Muscle layer of colon (tissue), 2 donors: ENCODE measurements at regions not wholly inside any gene's neighbourhood (a gene's known extent, or its start where the extent isn't known, plus 50 kb on each side); places are given as distances from the start of the nearest gene placed in this dataset.

Source experiments
- H3K27ac ChIP-seq: one replicate; pipeline ENCODE4 v1.7.0; 2013; ENCODE audit warnings: low read depth, mild to moderate bottlenecking, low read length, moderate library complexity
- H3K27me3 ChIP-seq, 2 donors: one replicate each; pipeline ENCODE4 v1.7.0; 2013; ENCODE audit warnings: low read length in 2 of 2, mild to moderate bottlenecking in 2 of 2; ENCODE audit not compliant: insufficient read depth in 2 of 2, control insufficient read depth in 1 of 2
- H3K36me3 ChIP-seq: one replicate; pipeline ENCODE4 v1.7.0; 2013; ENCODE audit warnings: mild to moderate bottlenecking, low read length; ENCODE audit not compliant: insufficient read depth
- H3K4me1 ChIP-seq: one replicate; pipeline ENCODE4 v1.7.0; 2013; ENCODE audit warnings: mild to moderate bottlenecking, low read length; ENCODE audit not compliant: insufficient read depth
- H3K4me3 ChIP-seq, 2 donors: one replicate each; pipeline ENCODE4 v1.7.0; 2013; ENCODE audit warnings: low read length in 2 of 2, low read depth in 1 of 2, mild to moderate bottlenecking in 1 of 2, moderate library complexity in 1 of 2
- H3K9ac ChIP-seq: one replicate; pipeline ENCODE4 v1.7.0; 2013; ENCODE audit warnings: low read length
- H3K9me3 ChIP-seq: one replicate; pipeline ENCODE4 v1.7.0; 2013; ENCODE audit warnings: mild to moderate bottlenecking, low read length
- donor health status: abdominal sarcoma.
- donor health status: Adenocarcinoma of cecum.

DNA sequence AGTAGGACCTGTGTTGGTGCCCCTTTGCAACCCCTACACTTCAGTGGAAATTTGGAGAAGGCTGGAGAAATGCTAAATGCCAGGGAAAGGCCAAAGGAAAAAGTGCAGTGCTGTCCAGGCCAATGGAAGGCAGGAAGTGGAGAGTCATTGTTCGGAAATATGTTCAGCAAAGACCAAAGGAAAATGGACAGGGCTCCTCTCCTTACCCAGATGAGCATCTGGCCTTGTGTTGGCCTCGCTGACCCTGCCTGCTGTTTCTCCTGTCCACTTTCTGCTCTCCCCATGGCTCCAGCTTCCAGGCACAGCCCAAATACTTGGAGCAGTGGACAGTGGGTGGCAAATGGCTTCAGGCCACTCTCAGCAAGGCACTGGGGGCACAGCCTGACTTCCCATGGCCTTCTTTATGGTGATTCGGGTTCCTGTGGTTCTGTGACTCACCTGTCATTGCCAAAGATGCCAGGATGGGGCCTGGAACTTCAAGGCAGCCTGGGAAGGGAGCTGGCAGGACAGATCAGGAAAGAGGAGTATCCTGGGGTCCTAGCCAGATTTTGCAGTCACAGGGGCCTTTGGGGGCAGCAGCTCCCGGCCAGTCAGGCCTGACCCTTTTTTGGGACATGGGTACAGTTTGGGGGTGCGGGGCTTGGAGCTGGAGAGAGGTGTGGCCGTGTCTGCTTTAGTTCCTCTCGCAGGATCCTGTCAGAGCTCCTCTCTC is 190.9 kb upstream of the SLC24A3 start:
- Histone ChIP-seq H3K36me3 (no peaks in the 10 kb centered on the region), H3K4me1 (peaks cover 12% of the 10 kb centered on the region), H3K27me3 (no peaks in the 10 kb centered on the region), H3K9me3 (no peaks in the 10 kb centered on the region), H3K4me3 (no peak overlapping the region), H3K27ac (no peak overlapping the region), H3K9ac (no peak overlapping the region)

DNA sequence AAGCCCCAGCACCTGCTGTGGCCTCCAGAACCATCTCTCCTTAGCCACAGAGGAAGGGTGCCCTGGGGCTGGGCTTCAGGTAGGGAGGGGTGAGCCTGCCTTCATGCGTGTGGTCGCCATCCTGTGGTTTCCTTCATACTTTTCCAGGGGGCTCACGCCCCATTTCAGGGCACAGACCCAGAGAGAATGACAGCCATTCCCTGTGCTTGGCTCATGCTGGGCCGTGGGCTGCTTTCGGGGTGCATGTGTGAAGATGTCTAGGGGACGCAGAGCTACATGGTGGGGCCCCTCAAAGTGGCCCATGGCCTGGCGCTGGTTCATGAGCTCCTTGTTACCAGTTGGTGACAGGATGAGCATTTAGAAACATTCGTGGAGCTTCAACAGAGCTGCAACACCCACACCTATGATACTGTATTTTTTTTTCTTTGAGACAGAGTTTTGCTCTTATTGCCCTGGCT is 190.3 kb upstream of the SLC24A3 start:
- no peaks in the 10 kb centered on the region for H3K36me3 ChIP-seq
- H3K27me3 ChIP-seq = no peaks in the 10 kb centered on the region
- no peak overlapping the region for H3K4me3 ChIP-seq
- no peak overlapping the region for H3K27ac ChIP-seq
- H3K4me1 ChIP-seq = peaks cover 16% of the 10 kb centered on the region
- no peak overlapping the region for H3K9ac ChIP-seq
- H3K9me3 ChIP-seq = no peaks in the 10 kb centered on the region

DNA sequence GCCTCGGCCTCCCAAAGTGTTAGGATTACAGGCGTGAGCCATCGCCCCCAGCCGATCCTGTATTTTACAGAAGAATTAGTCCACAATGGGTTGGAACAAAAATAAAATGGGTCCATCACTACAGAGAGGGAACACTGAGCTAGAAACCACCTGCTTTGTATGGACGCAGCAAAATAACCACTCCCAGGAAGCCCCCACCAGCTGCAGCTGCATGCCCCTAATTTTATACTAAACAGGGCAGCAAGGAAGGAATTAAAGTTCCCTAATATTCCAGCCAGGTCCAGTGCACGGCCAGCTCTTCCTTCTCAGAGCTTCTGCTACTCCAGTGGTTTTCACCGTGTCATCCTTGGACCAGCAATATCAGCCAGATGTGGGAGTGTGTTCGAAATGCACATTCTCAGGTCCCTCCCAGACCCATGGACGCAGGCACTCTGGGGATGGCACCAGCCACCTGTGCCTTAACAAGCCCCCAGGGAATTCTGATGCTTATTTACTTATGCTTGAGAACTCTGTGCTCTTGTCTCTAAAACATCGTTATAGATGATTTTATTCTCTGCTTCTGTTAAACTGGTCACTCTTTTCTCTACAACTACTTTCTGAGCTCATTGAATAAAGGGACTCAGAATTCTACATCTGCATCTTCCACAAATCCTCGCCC is 189.5 kb upstream of the SLC24A3 start:
- Histone ChIP-seq H3K27me3 (no peaks in the 10 kb centered on the region), H3K4me3 (no peak overlapping the region), H3K9me3 (no peaks in the 10 kb centered on the region), H3K9ac (no peak overlapping the region), H3K36me3 (no peaks in the 10 kb centered on the region), H3K4me1 (peaks cover 16% of the 10 kb centered on the region), H3K27ac (no peak overlapping the region)

DNA sequence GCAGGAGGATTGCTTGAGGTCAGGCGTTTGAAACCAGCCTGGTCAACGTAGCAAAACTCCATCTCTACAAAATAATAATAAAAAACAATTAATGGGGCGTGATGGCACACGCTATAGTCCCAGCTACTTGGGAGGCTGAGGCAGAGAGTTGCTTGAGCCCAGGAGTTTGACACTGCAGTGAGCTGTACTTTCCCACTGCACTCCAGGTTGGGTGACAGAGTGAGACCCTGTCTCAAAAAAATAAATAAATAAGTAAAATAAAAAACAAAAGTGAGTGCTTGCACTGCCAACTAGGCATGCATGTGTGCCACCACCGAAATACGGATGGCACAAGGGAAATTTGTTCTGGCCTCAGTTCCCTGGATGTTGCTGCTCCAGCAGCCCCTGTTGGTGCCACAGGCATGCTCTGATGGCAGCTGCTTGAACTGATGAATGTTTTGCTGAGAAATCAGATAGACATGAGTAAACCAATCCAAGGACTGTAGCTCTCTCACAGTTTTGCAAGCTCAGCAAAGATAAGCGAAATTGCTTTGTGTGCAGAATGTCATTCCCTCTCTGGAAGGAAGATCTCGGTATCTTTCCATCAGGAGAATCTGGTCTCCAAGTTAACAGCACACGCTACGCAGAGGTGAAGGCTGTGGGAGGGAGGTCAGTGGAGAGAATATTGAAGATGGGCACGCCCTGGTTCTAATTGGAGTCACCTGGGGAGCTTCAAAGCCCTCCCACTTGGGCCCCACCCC is 188.0 kb upstream of the SLC24A3 start:
- Histone ChIP-seq H3K27ac (no peak overlapping the region), H3K27me3 (no peaks in the 10 kb centered on the region), H3K4me3 (no peak overlapping the region), H3K36me3 (no peaks in the 10 kb centered on the region), H3K9ac (no peak overlapping the region), H3K4me1 (peaks cover 16% of the 10 kb centered on the region), H3K9me3 (no peaks in the 10 kb centered on the region)

DNA sequence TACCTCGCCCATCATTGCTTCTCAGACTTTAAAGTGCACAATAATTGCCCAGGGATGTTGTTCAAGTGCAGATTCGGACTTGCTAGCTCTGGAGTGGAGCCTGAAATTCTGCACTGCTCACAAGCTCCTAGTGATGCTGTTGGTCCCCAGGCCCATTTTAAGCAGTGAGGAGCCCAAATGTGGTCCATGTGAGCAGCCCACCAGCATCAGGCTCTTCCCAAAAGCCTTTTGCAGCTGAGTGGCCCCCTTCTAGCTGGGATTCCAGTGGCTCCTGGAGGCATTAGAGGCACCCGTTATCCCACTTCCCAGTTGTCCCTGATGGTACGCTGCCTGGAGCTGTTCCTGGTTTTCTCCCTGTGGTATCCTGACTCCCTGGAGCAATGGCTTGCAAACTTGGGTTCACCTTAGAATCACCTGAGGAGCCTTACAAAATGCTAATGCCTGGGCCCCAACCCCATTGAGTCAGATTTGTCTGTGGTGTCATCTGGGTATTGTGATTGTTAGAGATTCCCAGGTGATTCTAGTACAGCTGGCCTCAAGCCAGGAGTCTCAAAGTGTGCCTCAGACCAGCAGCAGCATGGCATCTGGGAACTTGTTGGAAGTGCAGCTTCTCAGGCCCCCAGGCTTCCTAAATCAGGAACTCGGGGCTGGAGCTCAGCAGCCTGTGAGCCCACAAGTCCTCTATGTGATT is 186.9 kb upstream of the SLC24A3 start:
- Histone ChIP-seq H3K9me3 (no peaks in the 10 kb centered on the region), H3K27ac (no peak overlapping the region), H3K27me3 (no peaks in the 10 kb centered on the region), H3K4me3 (no peak overlapping the region), H3K36me3 (no peaks in the 10 kb centered on the region), H3K9ac (no peak overlapping the region), H3K4me1 (peaks cover 16% of the 10 kb centered on the region)

DNA sequence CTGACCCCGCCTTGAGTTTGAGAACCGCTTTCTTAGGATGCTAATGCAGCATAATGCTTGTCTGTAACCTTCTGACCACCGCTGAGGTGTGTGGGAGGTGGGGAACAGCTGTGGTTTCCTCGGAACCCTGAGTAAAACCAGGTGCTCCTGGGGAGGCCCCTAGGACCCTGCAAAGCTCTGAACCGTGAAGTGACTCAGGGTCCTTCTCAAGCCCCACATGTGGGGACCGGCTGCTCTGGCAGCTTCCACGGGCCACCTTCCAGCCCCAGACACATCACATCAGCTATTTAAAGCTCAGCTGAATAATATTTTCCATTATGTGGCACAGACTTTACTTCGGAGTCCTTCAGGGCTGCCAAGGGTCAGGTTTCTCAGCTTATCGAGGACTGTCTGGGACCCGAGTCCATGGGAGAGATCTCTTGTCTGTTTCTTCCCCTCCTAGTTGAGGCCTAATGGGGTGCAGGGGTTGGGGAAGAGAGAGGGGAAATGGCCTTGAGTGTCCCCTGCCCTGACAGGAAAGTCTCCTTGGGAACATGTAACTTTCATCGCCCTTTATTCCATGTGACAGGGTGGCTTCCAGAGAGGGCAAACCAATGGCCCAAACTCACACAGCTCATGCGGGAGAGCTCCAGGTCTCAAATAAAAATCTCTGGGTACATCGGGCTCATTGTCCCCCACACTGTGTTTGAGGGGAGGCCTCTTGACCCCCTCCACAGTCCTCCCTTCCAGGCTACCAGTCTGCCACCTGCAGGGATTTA is 186.1 kb upstream of the SLC24A3 start:
- Histone ChIP-seq H3K4me1 (peaks cover 16% of the 10 kb centered on the region), H3K9ac (no peak overlapping the region), H3K27ac (no peak overlapping the region)

DNA sequence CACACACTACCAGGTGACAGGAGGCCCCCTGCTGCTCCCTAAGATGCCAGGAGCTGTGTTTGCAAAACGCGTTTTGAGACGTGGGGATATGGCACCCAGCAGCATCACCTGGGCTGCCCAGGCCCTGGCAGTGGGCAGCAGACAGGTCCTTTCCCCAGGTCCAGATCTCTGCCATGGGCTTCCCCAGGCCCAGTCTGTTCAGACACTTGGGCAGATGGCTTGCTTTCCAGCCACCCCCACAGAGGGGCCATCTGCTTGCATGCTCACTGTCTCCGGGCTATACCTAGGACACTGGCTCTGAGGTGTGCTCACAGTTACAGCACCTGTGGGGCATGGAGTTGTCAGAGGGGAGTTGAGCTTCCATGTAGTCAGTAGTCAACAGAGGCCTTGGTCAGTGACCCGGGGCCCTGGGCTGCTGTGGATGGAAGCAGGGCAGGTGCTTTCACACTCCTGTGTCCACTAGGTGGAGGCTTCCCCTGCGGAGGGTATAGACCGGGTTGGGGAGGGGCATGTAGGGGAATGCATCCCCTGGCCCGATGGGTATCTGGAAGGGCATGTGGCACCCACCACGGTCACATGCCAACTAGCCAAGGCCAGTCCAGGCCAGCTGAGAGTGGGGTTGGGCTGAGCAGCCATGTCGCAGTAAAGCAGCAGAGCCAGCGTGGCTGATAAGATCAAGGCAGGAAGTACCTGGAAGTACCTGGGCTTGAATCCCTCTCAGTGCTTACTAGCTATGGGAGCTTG is 185.4 kb upstream of the SLC24A3 start:
- H3K27ac ChIP-seq = no peak overlapping the region
- H3K36me3 ChIP-seq = no peaks in the 10 kb centered on the region
- H3K4me3 ChIP-seq = no peak overlapping the region
- no peaks in the 10 kb centered on the region for H3K27me3 ChIP-seq
- no peak overlapping the region for H3K9ac ChIP-seq
- H3K9me3 ChIP-seq = no peaks in the 10 kb centered on the region
- peaks cover 16% of the 10 kb centered on the region for H3K4me1 ChIP-seq

More for the DNA sequence above, 186.1 kb upstream of the SLC24A3 start:
- H3K4me3 ChIP-seq = no peak overlapping the region
- H3K27me3 ChIP-seq = no peaks in the 10 kb centered on the region
- H3K36me3 ChIP-seq = no peaks in the 10 kb centered on the region
- H3K9me3 ChIP-seq = no peaks in the 10 kb centered on the region

DNA sequence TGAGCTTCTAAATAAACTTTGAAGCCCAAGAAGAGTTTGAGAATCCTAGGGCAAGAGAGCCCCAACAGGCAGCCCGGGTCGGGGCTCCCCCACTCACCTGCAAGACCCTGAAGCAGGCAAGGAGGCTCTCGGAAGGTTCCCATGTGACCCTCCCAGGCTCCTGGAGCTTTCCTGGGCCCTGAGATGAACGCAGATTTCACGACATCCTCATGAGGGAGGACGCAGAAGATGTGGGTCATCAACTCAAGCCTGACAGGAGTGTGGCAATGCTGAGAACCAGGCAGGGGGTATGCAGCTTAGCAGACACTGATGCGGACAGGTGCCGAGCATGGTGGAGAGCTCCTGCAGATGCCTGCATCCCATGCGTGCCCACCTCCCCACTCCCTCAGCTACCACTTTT is 184.5 kb upstream of the SLC24A3 start:
- no peak overlapping the region for H3K9ac ChIP-seq
- no peaks in the 10 kb centered on the region for H3K27me3 ChIP-seq
- no peak overlapping the region for H3K4me3 ChIP-seq
- no peaks in the 10 kb centered on the region for H3K9me3 ChIP-seq
- no peak overlapping the region for H3K27ac ChIP-seq
- no peaks in the 10 kb centered on the region for H3K36me3 ChIP-seq
- peaks cover 16% of the 10 kb centered on the region for H3K4me1 ChIP-seq

DNA sequence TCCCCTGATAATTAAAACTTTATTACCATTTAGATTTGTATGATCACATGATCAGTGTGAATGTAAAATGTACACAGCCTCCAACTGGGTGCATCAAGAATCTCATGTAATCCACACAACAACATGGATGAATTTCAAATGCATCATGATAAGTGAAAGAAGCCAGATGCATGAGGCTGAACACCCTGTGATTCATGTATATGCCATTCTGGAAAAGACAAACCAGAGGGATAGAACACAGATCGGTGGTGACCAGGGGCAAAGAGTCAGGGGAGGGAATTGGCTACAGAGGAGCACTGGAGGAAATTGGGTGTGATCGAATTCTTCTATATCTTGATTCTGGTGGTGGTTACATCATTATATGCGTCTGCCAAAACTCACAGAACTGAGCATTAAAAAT is 170.7 kb upstream of the SLC24A3 start:
- H3K4me3 ChIP-seq = no peak overlapping the region
- H3K27me3 ChIP-seq = no peaks in the 10 kb centered on the region
- no peaks in the 10 kb centered on the region for H3K9me3 ChIP-seq
- no peaks in the 10 kb centered on the region for H3K4me1 ChIP-seq
- no peaks in the 10 kb centered on the region for H3K36me3 ChIP-seq
- H3K27ac ChIP-seq = no peak overlapping the region
- no peak overlapping the region for H3K9ac ChIP-seq

DNA sequence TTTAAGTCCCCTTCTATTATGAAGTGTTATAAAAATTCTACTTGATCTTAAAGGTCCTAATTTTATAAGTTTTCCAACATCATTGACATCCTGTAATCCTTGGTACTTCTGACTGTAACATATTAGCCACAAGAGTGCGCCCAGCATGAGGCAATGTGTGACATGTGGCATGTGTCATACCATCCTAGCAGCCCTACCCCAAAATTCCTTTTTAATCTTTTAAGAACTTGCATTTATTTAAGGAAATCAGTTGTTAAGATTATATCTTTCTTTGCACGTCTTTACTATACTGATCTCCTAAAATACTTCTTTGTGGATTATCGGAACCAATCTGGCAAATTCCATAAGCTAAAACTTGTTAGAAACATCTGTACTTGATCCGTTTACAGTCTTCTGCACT is 167.1 kb upstream of the SLC24A3 start:
- Histone ChIP-seq H3K9ac (no peak overlapping the region), H3K4me3 (no peak overlapping the region), H3K36me3 (no peaks in the 10 kb centered on the region), H3K9me3 (no peaks in the 10 kb centered on the region), H3K4me1 (peaks cover 23% of the 10 kb centered on the region), H3K27me3 (no peaks in the 10 kb centered on the region), H3K27ac (no peak overlapping the region)
